H1 (cell line): ENCODE measurements at regions not wholly inside any gene's neighbourhood (a gene's known extent, or its start where the extent isn't known, plus 50 kb on each side); places are given as distances from the start of the nearest gene placed in this dataset.

Source experiments
- CTCF ChIA-PET: fragments of 300-600 bp; sonication (Branson Sonifier 250); formaldehyde crosslinking; loops from one replicate; lab custom pipeline; 2021; ENCODE audit not compliant: partially characterized antibody; lab: Charles Lee
- POLR2A ChIA-PET: fragments of 300-600 bp; sonication (Branson Sonifier 250); formaldehyde crosslinking; loops from one replicate; lab custom pipeline; 2021; ENCODE audit warnings: inconsistent platforms; ENCODE audit not compliant: partially characterized antibody; lab: Charles Lee
- DNase-seq, 2 experiments: peaks; one replicate each; pipeline versions ENCODE4 v3.0.0 to v3.0.0-alpha.2; 2010 to 2022; ENCODE audit warnings: low spot score in 2 of 2, low read depth in 1 of 2, mixed read lengths in 1 of 2
- FAIRE-seq: peaks from 2 replicates; lab custom pipeline; 2011; peaks lifted over from hg19 to GRCh38; lab: Jason Lieb, UNC
- H2AFZ ChIP-seq: 2 replicates; pipeline ENCODE4 v1.8.1; 2012; ENCODE audit warnings: low read length, inconsistent platforms
- H2AK5ac ChIP-seq: 2 replicates; pipeline ENCODE4 v1.6.1; 2013; ENCODE audit warnings: low read depth, low read length
- H2BK120ac ChIP-seq: replicated peaks from 2 replicates; pipeline ENCODE3; 2013; ENCODE audit warnings: low read depth, low read length, inconsistent platforms
- H2BK12ac ChIP-seq: 2 replicates; pipeline ENCODE4 v1.6.1; 2013; ENCODE audit warnings: low read depth, low read length
- H2BK15ac ChIP-seq: 2 replicates; pipeline ENCODE4 v1.6.1; 2013; ENCODE audit warnings: low read length
- H2BK20ac ChIP-seq: 2 replicates; pipeline ENCODE4 v1.6.1; 2013; ENCODE audit warnings: low read length
- H2BK5ac ChIP-seq: 2 replicates; pipeline ENCODE4 v1.6.1; 2013; ENCODE audit warnings: low read depth, low read length
- H3K14ac ChIP-seq: 2 replicates; pipeline ENCODE4 v1.6.1; 2013; ENCODE audit warnings: inconsistent platforms; ENCODE audit not compliant: insufficient read length
- H3K18ac ChIP-seq: 2 replicates; pipeline ENCODE4 v1.6.1; 2013; ENCODE audit warnings: low read length; ENCODE audit errors: extremely low read depth
- H3K23ac ChIP-seq: 2 replicates; pipeline ENCODE4 v1.6.1; 2013; ENCODE audit warnings: inconsistent platforms; ENCODE audit not compliant: insufficient read length
- H3K23me2 ChIP-seq: 2 replicates; pipeline ENCODE4 v1.6.1; 2013; ENCODE audit warnings: low read depth, low read length
- H3K27ac ChIP-seq: 2 replicates; pipeline ENCODE4 v1.6.1; 2011; ENCODE audit warnings: low read depth, low read length, inconsistent platforms
- H3K27me3 ChIP-seq, 4 experiments: replicated peaks in 1 of 4; 1 replicate in 1 of 4; 2 replicates in 3 of 4; pipeline versions ENCODE4 v1.6.1 to v1.8.1; 2011 to 2013; ENCODE audit warnings: low read length in 3 of 4, mild to moderate bottlenecking in 3 of 4, inconsistent platforms in 2 of 4, mixed read lengths in 2 of 4, moderate library complexity in 1 of 4; ENCODE audit not compliant: control insufficient read depth in 3 of 4, insufficient read depth in 3 of 4; ENCODE audit errors: extremely low read depth in 1 of 4
- H3K36me3 ChIP-seq, 4 experiments: 2 replicates each; pipeline versions ENCODE4 v1.6.1 to v1.8.1; 2011 to 2013; ENCODE audit warnings: mild to moderate bottlenecking in 4 of 4, low read length in 3 of 4, moderate library complexity in 2 of 4, control low read depth in 1 of 4, inconsistent platforms in 1 of 4; ENCODE audit not compliant: insufficient read depth in 4 of 4, control insufficient read depth in 2 of 4
- H3K4ac ChIP-seq: replicated peaks from 2 replicates; pipeline ENCODE3; 2013; ENCODE audit warnings: low read length, low read depth, mixed read lengths, inconsistent platforms; ENCODE audit not compliant: insufficient read length
- H3K4me1 ChIP-seq, 4 experiments: replicated peaks in 1 of 4; 1 replicate in 1 of 4; 2 replicates in 3 of 4; pipeline versions ENCODE4 v1.6.1 to v1.8.1; 2011 to 2013; ENCODE audit warnings: low read length in 3 of 4, inconsistent platforms in 2 of 4, mixed read lengths in 1 of 4; ENCODE audit not compliant: insufficient read depth in 4 of 4, control insufficient read depth in 3 of 4
- H3K4me2 ChIP-seq, 2 experiments: 2 replicates each; pipeline versions ENCODE4 v1.6.1 to v1.8.1; 2011 to 2013; ENCODE audit warnings: low read depth in 2 of 2, low read length in 2 of 2, control low read depth in 1 of 2, inconsistent platforms in 1 of 2, mild to moderate bottlenecking in 1 of 2; ENCODE audit not compliant: insufficient read depth in 1 of 2
- H3K4me3 ChIP-seq, 4 experiments: fragments of 200-600, 300-600 bp in 1 of 4; sonication (generic), shearing (Covaris generic), sonication (Bioruptor Twin) in 1 of 4; 2 replicates each; pipeline versions ENCODE4 v1.5.1 to v1.8.1; 2011 to 2016; ENCODE audit warnings: low read length in 4 of 4, low read depth in 3 of 4, control low read depth in 2 of 4, inconsistent platforms in 2 of 4, mild to moderate bottlenecking in 2 of 4, mixed read lengths in 1 of 4, moderate library complexity in 1 of 4; ENCODE audit not compliant: insufficient read depth in 2 of 4; ENCODE audit errors: extremely low read depth in 1 of 4
- H3K56ac ChIP-seq: replicated peaks from 2 replicates; pipeline ENCODE3; 2013; ENCODE audit warnings: low read depth, mild to moderate bottlenecking, mixed read lengths, low read length, inconsistent platforms; ENCODE audit not compliant: insufficient read length
- H3K79me1 ChIP-seq: 2 replicates; pipeline ENCODE4 v1.6.1; 2013; ENCODE audit warnings: low read depth, low read length, control low read depth
- H3K79me2 ChIP-seq, 2 experiments: 2 replicates each; pipeline versions ENCODE4 v1.6.1 to v1.8.1; 2012 to 2013; ENCODE audit warnings: low read length in 2 of 2, mild to moderate bottlenecking in 2 of 2, inconsistent platforms in 1 of 2; ENCODE audit not compliant: insufficient read depth in 2 of 2, control insufficient read depth in 1 of 2
- H3K9ac ChIP-seq, 4 experiments: replicated peaks in 1 of 4; 1 replicate in 1 of 4; 2 replicates in 3 of 4; pipeline versions ENCODE4 v1.6.1 to v1.8.1; 2011 to 2013; ENCODE audit warnings: low read depth in 3 of 4, low read length in 3 of 4, control low read depth in 2 of 4, mild to moderate bottlenecking in 2 of 4, moderate library complexity in 2 of 4, inconsistent platforms in 1 of 4; ENCODE audit errors: extremely low read depth in 1 of 4
- H3K9me3 ChIP-seq, 2 experiments: 2 replicates each; pipeline versions ENCODE4 v1.6.1 to v1.8.1; 2012 to 2013; ENCODE audit warnings: mild to moderate bottlenecking in 2 of 2, moderate library complexity in 2 of 2, control low read depth in 1 of 2, inconsistent platforms in 1 of 2, low read depth in 1 of 2, low read length in 1 of 2, mixed read lengths in 1 of 2; ENCODE audit not compliant: insufficient read depth in 2 of 2
- H4K20me1 ChIP-seq, 2 experiments: replicated peaks in 1 of 2; 2 replicates each; pipeline versions ENCODE3 to v1.8.1; 2011 to 2013; ENCODE audit warnings: inconsistent platforms in 2 of 2, low read length in 2 of 2, mild to moderate bottlenecking in 1 of 2; ENCODE audit not compliant: insufficient read depth in 2 of 2, control insufficient read depth in 1 of 2
- H4K5ac ChIP-seq: 2 replicates; pipeline ENCODE4 v1.6.1; 2013; ENCODE audit warnings: low read length, low read depth, mixed read lengths, inconsistent platforms; ENCODE audit not compliant: insufficient read length
- H4K8ac ChIP-seq: 2 replicates; pipeline ENCODE4 v1.8.0; 2013; ENCODE audit warnings: mild to moderate bottlenecking, moderate library complexity, low read length, inconsistent platforms; ENCODE audit not compliant: insufficient read depth; ENCODE audit errors: extremely low read depth
- H4K91ac ChIP-seq: replicated peaks from 2 replicates; pipeline ENCODE3; 2013; ENCODE audit warnings: low read length, mixed read lengths, inconsistent platforms; ENCODE audit not compliant: insufficient read length
- FOSL1 ChIP-seq: IDR thresholded peaks from 2 replicates; pipeline ENCODE4 v1.6.1; 2011; ENCODE audit warnings: mild to moderate bottlenecking, low read depth, low read length, moderate library complexity; ENCODE audit not compliant: insufficient read depth
- KDM5A ChIP-seq: fragments of 200-600 bp; IDR thresholded peaks from 2 replicates; pipeline ENCODE4 v1.7.1; 2012; ENCODE audit warnings: mild to moderate bottlenecking, low read length, inconsistent platforms, mixed read lengths
- POU5F1 ChIP-seq: IDR thresholded peaks from 2 replicates; pipeline ENCODE4 v1.6.1; 2011; ENCODE audit warnings: low read depth, mild to moderate bottlenecking, low read length, moderate library complexity
- SAP30 ChIP-seq: fragments of 300-600 bp; sonication (generic); IDR thresholded peaks from 2 replicates; pipeline ENCODE4 v1.7.1; 2012; ENCODE audit warnings: low read length, moderate library complexity, mild to moderate bottlenecking, inconsistent platforms; ENCODE audit not compliant: insufficient read depth, insufficient replicate concordance
- SIN3A ChIP-seq, 2 experiments: IDR thresholded peaks in 1 of 2; conservative IDR thresholded peaks in 1 of 2; 2 replicates each; pipeline ENCODE4 v1.6.1; 2011 to 2012; ENCODE audit warnings: low read length in 2 of 2, improper control_type of control experiment in 1 of 2, low read depth in 1 of 2, mild to moderate bottlenecking in 1 of 2
- USF2 ChIP-seq: IDR thresholded peaks from 2 replicates; pipeline ENCODE4 v1.6.1; 2011; ENCODE audit warnings: low read length, improper control_type of control experiment
- WGBS, 2 experiments: shearing (Covaris generic) in 1 of 2; methylation state at CpG; one replicate each; pipeline versions ENCODE4 v1.1.6 to v1.1.7; 2013 to 2015; ENCODE audit warnings: low lambda C conversion rate in 2 of 2, mixed read lengths in 2 of 2, inconsistent platforms in 1 of 2, low coverage in 1 of 2, missing lambda C conversion rate in 1 of 2; ENCODE audit not compliant: insufficient replicate concordance in 2 of 2, insufficient coverage in 1 of 2, insufficient read length in 1 of 2; ENCODE audit errors: extremely low coverage in 1 of 2, missing lambda C conversion rate in 1 of 2; 5-methylcytosine and 5-hydroxymethylcytosine counted together

- 77% methylated on average over 6 of the region's 6 CpGs; no CpG with 5 or more reads in 1 of the 2 experiments for WGBS, 2 experiments
- Histone ChIP-seq H2BK120ac (no peak overlapping the region), H2BK20ac (no peak overlapping the region), H3K18ac (no peak overlapping the region), H3K27ac (no peak overlapping the region), H2BK12ac (no peak overlapping the region), H4K8ac (no peak overlapping the region), H4K20me1 (no peaks in the 10 kb centered on the region), H2BK15ac (no peak overlapping the region), H2AK5ac (no peak overlapping the region), H3K36me3 (no peaks in the 10 kb centered on the region), H2AFZ (no peak overlapping the region), H3K4ac (no peak overlapping the region), H4K5ac (no peak overlapping the region), H3K14ac (no peak overlapping the region), H4K91ac (no peak overlapping the region), H3K79me2 (no peaks in the 10 kb centered on the region), H3K23me2 (no peaks in the 10 kb centered on the region), H3K27me3 (no peaks in the 10 kb centered on the region), H3K9ac (no peak overlapping the region), H2BK5ac (no peak overlapping the region), H3K4me3 (no peak overlapping the region), H3K56ac (no peak overlapping the region), H3K9me3 (no peaks in the 10 kb centered on the region), H3K4me2 (no peak overlapping the region), H3K4me1 (peaks cover 0 to 3% (median 0%) of the 10 kb centered on the region in 4 experiments; a peak in 1 of 7 replicates), H3K79me1 (no peaks in the 10 kb centered on the region), H3K23ac (no peak overlapping the region)
- ChIA-PET CTCF (interaction anchor here (0.6 to 3.3 kb wide), 4 partner anchors 20 to 1201 kb away, joined by 3 to 13 read pairs (median 3); no protein-coding TSS in a partner anchor), POLR2A (no interaction called here)
- DNase-seq (no peak), FAIRE-seq (no peak)
- no peak for TF ChIP-seq SIN3A (conservative IDR thresholded peaks at IDR 0.05 in 1 of 2, IDR thresholded peaks at IDR 0.05 in 1 of 2; ENCODE audit: low read depth in 1 of 2, low read length in 2 of 2)
- no peak for TF ChIP-seq FOSL1
- TF ChIP-seq POU5F1: no peak
- TF ChIP-seq USF2: no peak
- no peak for TF ChIP-seq SAP30
- no peak for TF ChIP-seq KDM5A
These were observed 393.2 kb downstream of the RPS6KC1 start for GRCh38 chr1:213444224-213444623.
